ENCODE measurements at regions not wholly inside any gene's neighbourhood (a gene's known extent, or its start where the extent isn't known, plus 50 kb on each side); places are given as distances from the start of the nearest gene placed in this dataset.

DNA sequence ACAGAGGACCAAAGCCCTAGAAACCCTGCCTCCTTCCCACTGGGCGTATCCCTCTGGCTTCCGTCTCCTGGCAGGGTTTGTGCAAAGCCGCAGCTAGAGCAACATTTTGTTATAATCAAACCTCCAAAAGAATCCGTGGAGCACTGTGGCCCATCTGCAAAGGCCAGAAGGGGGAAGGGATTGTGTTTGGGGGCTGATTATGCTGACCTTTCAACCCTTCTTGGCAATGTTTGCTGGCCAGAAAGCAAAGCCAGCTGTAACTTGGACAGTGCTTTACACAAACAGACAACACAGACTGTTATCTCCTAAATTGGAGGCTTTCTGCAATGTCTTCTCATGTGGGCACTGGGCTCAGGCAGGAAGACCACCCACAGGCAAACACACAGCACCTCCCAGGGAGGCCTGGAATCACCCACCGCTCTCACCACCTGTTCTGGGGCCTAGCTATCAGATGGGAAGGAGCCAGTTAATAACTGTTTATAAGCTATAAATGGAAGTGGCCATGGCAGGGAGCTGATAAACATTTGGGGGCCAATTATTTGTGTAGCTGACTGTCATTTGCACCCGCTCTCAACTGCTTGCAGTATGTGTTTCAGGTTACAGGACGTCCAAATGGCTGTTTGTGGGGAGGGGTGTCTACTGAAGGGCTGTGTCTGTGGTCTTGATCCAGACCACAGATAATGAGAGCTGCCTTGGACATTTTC lies 121.6 kb upstream of the ERCC6L2 start:
- TF ChIP-seq GATA2 (IDR thresholded peaks at IDR 0.05; ENCODE audit: low read depth, low read length) = peak; percentile 78
- TF ChIP-seq GATA3 (IDR thresholded peaks at IDR 0.05; ENCODE audit: low read depth, low read length) = no peak

Data from SH-SY5Y (cell line).